H1 (cell line): ENCODE measurements at regions not wholly inside any gene's neighbourhood (a gene's known extent, or its start where the extent isn't known, plus 50 kb on each side); places are given as distances from the start of the nearest gene placed in this dataset.

ENCODE experiments used
- CTCF ChIA-PET: fragments of 300-600 bp; sonication (Branson Sonifier 250); formaldehyde crosslinking; loops from one replicate; lab custom pipeline; 2021; ENCODE audit not compliant: partially characterized antibody; lab: Charles Lee
- POLR2A ChIA-PET: fragments of 300-600 bp; sonication (Branson Sonifier 250); formaldehyde crosslinking; loops from one replicate; lab custom pipeline; 2021; ENCODE audit warnings: inconsistent platforms; ENCODE audit not compliant: partially characterized antibody; lab: Charles Lee
- DNase-seq, 2 experiments: peaks; one replicate each; pipeline versions ENCODE4 v3.0.0 to v3.0.0-alpha.2; 2010 to 2022; ENCODE audit warnings: low spot score in 2 of 2, low read depth in 1 of 2, mixed read lengths in 1 of 2
- FAIRE-seq: peaks from 2 replicates; lab custom pipeline; 2011; peaks lifted over from hg19 to GRCh38; lab: Jason Lieb, UNC
- H2AFZ ChIP-seq: 2 replicates; pipeline ENCODE4 v1.8.1; 2012; ENCODE audit warnings: low read length, inconsistent platforms
- H2AK5ac ChIP-seq: 2 replicates; pipeline ENCODE4 v1.6.1; 2013; ENCODE audit warnings: low read depth, low read length
- H2BK120ac ChIP-seq: replicated peaks from 2 replicates; pipeline ENCODE3; 2013; ENCODE audit warnings: low read depth, low read length, inconsistent platforms
- H2BK12ac ChIP-seq: 2 replicates; pipeline ENCODE4 v1.6.1; 2013; ENCODE audit warnings: low read depth, low read length
- H2BK15ac ChIP-seq: 2 replicates; pipeline ENCODE4 v1.6.1; 2013; ENCODE audit warnings: low read length
- H2BK20ac ChIP-seq: 2 replicates; pipeline ENCODE4 v1.6.1; 2013; ENCODE audit warnings: low read length
- H2BK5ac ChIP-seq: 2 replicates; pipeline ENCODE4 v1.6.1; 2013; ENCODE audit warnings: low read depth, low read length
- H3K14ac ChIP-seq: 2 replicates; pipeline ENCODE4 v1.6.1; 2013; ENCODE audit warnings: inconsistent platforms; ENCODE audit not compliant: insufficient read length
- H3K18ac ChIP-seq: 2 replicates; pipeline ENCODE4 v1.6.1; 2013; ENCODE audit warnings: low read length; ENCODE audit errors: extremely low read depth
- H3K23ac ChIP-seq: 2 replicates; pipeline ENCODE4 v1.6.1; 2013; ENCODE audit warnings: inconsistent platforms; ENCODE audit not compliant: insufficient read length
- H3K23me2 ChIP-seq: 2 replicates; pipeline ENCODE4 v1.6.1; 2013; ENCODE audit warnings: low read depth, low read length
- H3K27ac ChIP-seq: 2 replicates; pipeline ENCODE4 v1.6.1; 2011; ENCODE audit warnings: low read depth, low read length, inconsistent platforms
- H3K27me3 ChIP-seq, 4 experiments: replicated peaks in 1 of 4; 1 replicate in 1 of 4; 2 replicates in 3 of 4; pipeline versions ENCODE4 v1.6.1 to v1.8.1; 2011 to 2013; ENCODE audit warnings: low read length in 3 of 4, mild to moderate bottlenecking in 3 of 4, inconsistent platforms in 2 of 4, mixed read lengths in 2 of 4, moderate library complexity in 1 of 4; ENCODE audit not compliant: control insufficient read depth in 3 of 4, insufficient read depth in 3 of 4; ENCODE audit errors: extremely low read depth in 1 of 4
- H3K36me3 ChIP-seq, 4 experiments: 2 replicates each; pipeline versions ENCODE4 v1.6.1 to v1.8.1; 2011 to 2013; ENCODE audit warnings: mild to moderate bottlenecking in 4 of 4, low read length in 3 of 4, moderate library complexity in 2 of 4, control low read depth in 1 of 4, inconsistent platforms in 1 of 4; ENCODE audit not compliant: insufficient read depth in 4 of 4, control insufficient read depth in 2 of 4
- H3K4ac ChIP-seq: replicated peaks from 2 replicates; pipeline ENCODE3; 2013; ENCODE audit warnings: low read length, low read depth, mixed read lengths, inconsistent platforms; ENCODE audit not compliant: insufficient read length
- H3K4me1 ChIP-seq, 4 experiments: replicated peaks in 1 of 4; 1 replicate in 1 of 4; 2 replicates in 3 of 4; pipeline versions ENCODE4 v1.6.1 to v1.8.1; 2011 to 2013; ENCODE audit warnings: low read length in 3 of 4, inconsistent platforms in 2 of 4, mixed read lengths in 1 of 4; ENCODE audit not compliant: insufficient read depth in 4 of 4, control insufficient read depth in 3 of 4
- H3K4me2 ChIP-seq, 2 experiments: 2 replicates each; pipeline versions ENCODE4 v1.6.1 to v1.8.1; 2011 to 2013; ENCODE audit warnings: low read depth in 2 of 2, low read length in 2 of 2, control low read depth in 1 of 2, inconsistent platforms in 1 of 2, mild to moderate bottlenecking in 1 of 2; ENCODE audit not compliant: insufficient read depth in 1 of 2
- H3K4me3 ChIP-seq, 4 experiments: fragments of 200-600, 300-600 bp in 1 of 4; sonication (generic), shearing (Covaris generic), sonication (Bioruptor Twin) in 1 of 4; 2 replicates each; pipeline versions ENCODE4 v1.5.1 to v1.8.1; 2011 to 2016; ENCODE audit warnings: low read length in 4 of 4, low read depth in 3 of 4, control low read depth in 2 of 4, inconsistent platforms in 2 of 4, mild to moderate bottlenecking in 2 of 4, mixed read lengths in 1 of 4, moderate library complexity in 1 of 4; ENCODE audit not compliant: insufficient read depth in 2 of 4; ENCODE audit errors: extremely low read depth in 1 of 4
- H3K56ac ChIP-seq: replicated peaks from 2 replicates; pipeline ENCODE3; 2013; ENCODE audit warnings: low read depth, mild to moderate bottlenecking, mixed read lengths, low read length, inconsistent platforms; ENCODE audit not compliant: insufficient read length
- H3K79me1 ChIP-seq: 2 replicates; pipeline ENCODE4 v1.6.1; 2013; ENCODE audit warnings: low read depth, low read length, control low read depth
- H3K79me2 ChIP-seq, 2 experiments: 2 replicates each; pipeline versions ENCODE4 v1.6.1 to v1.8.1; 2012 to 2013; ENCODE audit warnings: low read length in 2 of 2, mild to moderate bottlenecking in 2 of 2, inconsistent platforms in 1 of 2; ENCODE audit not compliant: insufficient read depth in 2 of 2, control insufficient read depth in 1 of 2
- H3K9ac ChIP-seq, 4 experiments: replicated peaks in 1 of 4; 1 replicate in 1 of 4; 2 replicates in 3 of 4; pipeline versions ENCODE4 v1.6.1 to v1.8.1; 2011 to 2013; ENCODE audit warnings: low read depth in 3 of 4, low read length in 3 of 4, control low read depth in 2 of 4, mild to moderate bottlenecking in 2 of 4, moderate library complexity in 2 of 4, inconsistent platforms in 1 of 4; ENCODE audit errors: extremely low read depth in 1 of 4
- H3K9me3 ChIP-seq, 2 experiments: 2 replicates each; pipeline versions ENCODE4 v1.6.1 to v1.8.1; 2012 to 2013; ENCODE audit warnings: mild to moderate bottlenecking in 2 of 2, moderate library complexity in 2 of 2, control low read depth in 1 of 2, inconsistent platforms in 1 of 2, low read depth in 1 of 2, low read length in 1 of 2, mixed read lengths in 1 of 2; ENCODE audit not compliant: insufficient read depth in 2 of 2
- H4K20me1 ChIP-seq, 2 experiments: replicated peaks in 1 of 2; 2 replicates each; pipeline versions ENCODE3 to v1.8.1; 2011 to 2013; ENCODE audit warnings: inconsistent platforms in 2 of 2, low read length in 2 of 2, mild to moderate bottlenecking in 1 of 2; ENCODE audit not compliant: insufficient read depth in 2 of 2, control insufficient read depth in 1 of 2
- H4K5ac ChIP-seq: 2 replicates; pipeline ENCODE4 v1.6.1; 2013; ENCODE audit warnings: low read length, low read depth, mixed read lengths, inconsistent platforms; ENCODE audit not compliant: insufficient read length
- H4K8ac ChIP-seq: 2 replicates; pipeline ENCODE4 v1.8.0; 2013; ENCODE audit warnings: mild to moderate bottlenecking, moderate library complexity, low read length, inconsistent platforms; ENCODE audit not compliant: insufficient read depth; ENCODE audit errors: extremely low read depth
- H4K91ac ChIP-seq: replicated peaks from 2 replicates; pipeline ENCODE3; 2013; ENCODE audit warnings: low read length, mixed read lengths, inconsistent platforms; ENCODE audit not compliant: insufficient read length
- ASH2L ChIP-seq: fragments of 200-600, 300-600 bp; sonication (generic); IDR thresholded peaks from one replicate; pipeline ENCODE4 v1.7.1; 2017; ENCODE audit warnings: low read length
- ATF3 ChIP-seq: IDR thresholded peaks from 2 replicates; pipeline ENCODE4 v1.6.1; 2011; ENCODE audit warnings: low read depth, mild to moderate bottlenecking, low read length; ENCODE audit not compliant: insufficient read depth
- CBX5 ChIP-seq: fragments of 300-800, 300-1000 bp; sonication (generic); IDR thresholded peaks from 2 replicates; pipeline ENCODE4 v1.7.1; 2016; ENCODE audit warnings: antibody characterized with exemption, low read length, low read depth
- CEBPB ChIP-seq: IDR thresholded peaks from 2 replicates; pipeline ENCODE4 v1.6.1; 2012; ENCODE audit warnings: low read depth, low read length
- CHD1 ChIP-seq: IDR thresholded peaks from 2 replicates; pipeline ENCODE4 v1.6.1; 2012; ENCODE audit warnings: low read depth, low read length, improper control_type of control experiment
- CHD2 ChIP-seq: IDR thresholded peaks from 2 replicates; pipeline ENCODE4 v1.6.1; 2012; ENCODE audit warnings: low read length, improper control_type of control experiment
- CTBP2 ChIP-seq: IDR thresholded peaks from 2 replicates; pipeline ENCODE4 v1.7.0; 2011; ENCODE audit warnings: borderline replicate concordance, mild to moderate bottlenecking, moderate library complexity, mixed read lengths, low read length; ENCODE audit not compliant: insufficient read depth, insufficient read length
- EGR1 ChIP-seq: IDR thresholded peaks from 2 replicates; pipeline ENCODE4 v1.6.1; 2011; ENCODE audit warnings: low read depth, low read length, borderline replicate concordance
- EZH2 ChIP-seq: fragments of 200-600 bp; sonication (generic); IDR thresholded peaks from 2 replicates; pipeline ENCODE4 v1.7.1; 2012; ENCODE audit warnings: low read depth, mild to moderate bottlenecking, moderate library complexity, low read length, inconsistent platforms; ENCODE audit not compliant: severe bottlenecking
- GABPA ChIP-seq: IDR thresholded peaks from 2 replicates; pipeline ENCODE4 v1.6.1; 2011; ENCODE audit warnings: mild to moderate bottlenecking, low read length, moderate library complexity, borderline replicate concordance; ENCODE audit not compliant: insufficient read depth
- MAFK ChIP-seq: IDR thresholded peaks from 2 replicates; pipeline ENCODE4 v1.6.1; 2012; ENCODE audit warnings: low read depth, mild to moderate bottlenecking, improper control_type of control experiment, low read length
- RBBP5 ChIP-seq: IDR thresholded peaks from 2 replicates; pipeline ENCODE4 v1.7.1; 2012; ENCODE audit warnings: low read depth, mild to moderate bottlenecking, inconsistent platforms, low read length, moderate library complexity, borderline replicate concordance
- SP4 ChIP-seq: IDR thresholded peaks from 2 replicates; pipeline ENCODE4 v1.6.1; 2012; ENCODE audit warnings: low read length, inconsistent platforms
- TAF1 ChIP-seq: IDR thresholded peaks from 2 replicates; pipeline ENCODE4 v1.6.1; 2011; ENCODE audit warnings: mild to moderate bottlenecking, low read depth, low read length
- TBP ChIP-seq: IDR thresholded peaks from 2 replicates; pipeline ENCODE4 v1.6.1; 2011; ENCODE audit warnings: low read depth, low read length, improper control_type of control experiment
- YY1 ChIP-seq: IDR thresholded peaks from 2 replicates; pipeline ENCODE4 v1.6.1; 2011; ENCODE audit warnings: low read depth, mild to moderate bottlenecking, low read length
- WGBS, 2 experiments: shearing (Covaris generic) in 1 of 2; methylation state at CpG; one replicate each; pipeline versions ENCODE4 v1.1.6 to v1.1.7; 2013 to 2015; ENCODE audit warnings: low lambda C conversion rate in 2 of 2, mixed read lengths in 2 of 2, inconsistent platforms in 1 of 2, low coverage in 1 of 2, missing lambda C conversion rate in 1 of 2; ENCODE audit not compliant: insufficient replicate concordance in 2 of 2, insufficient coverage in 1 of 2, insufficient read length in 1 of 2; ENCODE audit errors: extremely low coverage in 1 of 2, missing lambda C conversion rate in 1 of 2; 5-methylcytosine and 5-hydroxymethylcytosine counted together

- ChIA-PET CTCF (interaction anchor here (1.0 kb wide), 1 partner anchor 9 kb away, joined by 3 read pairs; no protein-coding TSS in a partner anchor), POLR2A (no interaction called here)
- Histone ChIP-seq H3K4me3 (no peak overlapping the region), H3K36me3 (no peaks in the 10 kb centered on the region), H2BK20ac (no peak overlapping the region), H4K5ac (no peak overlapping the region), H3K9me3 (no peaks in the 10 kb centered on the region), H2BK12ac (no peak overlapping the region), H4K91ac (no peak overlapping the region), H3K56ac (no peak overlapping the region), H2AFZ (no peak overlapping the region), H3K4me1 (no peaks in the 10 kb centered on the region), H3K14ac (no peak overlapping the region), H3K79me1 (no peaks in the 10 kb centered on the region), H2BK120ac (no peak overlapping the region), H3K9ac (no peak overlapping the region), H2AK5ac (no peak overlapping the region), H2BK15ac (no peak overlapping the region), H3K4ac (no peak overlapping the region), H3K79me2 (no peaks in the 10 kb centered on the region), H3K4me2 (no peak overlapping the region), H3K18ac (no peak overlapping the region), H4K20me1 (no peaks in the 10 kb centered on the region), H3K23me2 (no peaks in the 10 kb centered on the region), H2BK5ac (no peak overlapping the region), H3K27me3 (no peaks in the 10 kb centered on the region), H4K8ac (no peak overlapping the region), H3K23ac (no peak overlapping the region), H3K27ac (no peak overlapping the region)
- no peak for FAIRE-seq
- WGBS, 2 experiments: 83% methylated on average over 2 of the region's 2 CpGs; no CpG with 5 or more reads in 1 of the 2 experiments
- DNase-seq: no peak
- TF ChIP-seq YY1: no peak
- TF ChIP-seq RBBP5: no peak
- TF ChIP-seq MAFK: no peak
- TF ChIP-seq CHD2: no peak
- no peak for TF ChIP-seq CBX5
- no peak for TF ChIP-seq EZH2
- TF ChIP-seq ATF3: no peak
- no peak for TF ChIP-seq TBP
- TF ChIP-seq SP4: no peak
- TF ChIP-seq EGR1: no peak
- no peak for TF ChIP-seq ASH2L
- TF ChIP-seq TAF1: no peak
- TF ChIP-seq GABPA: no peak
- no peak for TF ChIP-seq CHD1
- no peak for TF ChIP-seq CEBPB
- TF ChIP-seq CTBP2: no peak
Measured at GRCh38 chr7:13050703-13051102, 363.3 kb downstream of the ARL4A start.
